Neural cell (in vitro differentiated cells): ENCODE measurements at regions not wholly inside any gene's neighbourhood (a gene's known extent, or its start where the extent isn't known, plus 50 kb on each side); places are given as distances from the start of the nearest gene placed in this dataset.

Experiments used
- CTCF ChIP-seq: fragments of 450-650 bp; IDR thresholded peaks from 2 replicates; pipeline ENCODE4 v1.5.1; 2014; ENCODE audit warnings: antibody characterized with exemption, mild to moderate bottlenecking, moderate library complexity; ENCODE audit not compliant: poor library complexity, severe bottlenecking
- EP300 ChIP-seq: fragments of 450-650 bp; conservative IDR thresholded peaks from 2 replicates; pipeline ENCODE4 v1.6.1; 2014; ENCODE audit warnings: antibody characterized with exemption, mild to moderate bottlenecking, moderate library complexity; ENCODE audit not compliant: poor library complexity, severe bottlenecking
- EZH2 ChIP-seq: fragments of 200-600, 300-800 bp; shearing (Covaris generic), sonication (generic); IDR thresholded peaks from 2 replicates; pipeline ENCODE4 v1.6.1; 2014; ENCODE audit warnings: antibody characterized with exemption, low read length, borderline replicate concordance, mild to moderate bottlenecking; ENCODE audit not compliant: insufficient read depth, poor library complexity, severe bottlenecking
- MXI1 ChIP-seq: fragments of 450-650 bp; conservative IDR thresholded peaks from 2 replicates; pipeline ENCODE4 v1.6.1; 2014; ENCODE audit warnings: antibody characterized with exemption, mild to moderate bottlenecking; ENCODE audit not compliant: poor library complexity, severe bottlenecking
- POLR2AphosphoS5 ChIP-seq: IDR thresholded peaks from 2 replicates; pipeline ENCODE4 v1.6.1; 2012
- RAD21 ChIP-seq: fragments of 450-650 bp; conservative IDR thresholded peaks from 2 replicates; pipeline ENCODE4 v1.6.1; 2014; ENCODE audit warnings: antibody characterized with exemption, mild to moderate bottlenecking, moderate library complexity

GRCh38 chr6:86619428-86619827, 317.9 kb upstream of the HTR1E start:
- no peak for TF ChIP-seq POLR2AphosphoS5
- no peak for TF ChIP-seq EZH2
- TF ChIP-seq CTCF, result no peak
- TF ChIP-seq MXI1, result no peak
- no peak for TF ChIP-seq RAD21
- TF ChIP-seq EP300, result no peak
